ENCODE measurements at regions not wholly inside any gene's neighbourhood (a gene's known extent, or its start where the extent isn't known, plus 50 kb on each side); places are given as distances from the start of the nearest gene placed in this dataset.
"Not testable (repeated sequence)": the region's sequence is repeated elsewhere in the genome, so short reads cannot be mapped to it uniquely, and the experiment has no call there.

GRCh38 chr1:192506741-192507155, 68.8 kb upstream of the RGS1 start:
- Histone ChIP-seq H3K36me3 (no peaks in the 10 kb centered on the region), H3K27me3 (no peaks in the 10 kb centered on the region), H3K4me3 (no peak overlapping the region), H3K27ac (no peak overlapping the region), H3K4me1 (ENCODE audit: low read depth) (no peaks in the 10 kb centered on the region), H3K9me3 (ENCODE audit: low read depth) (no peaks in the 10 kb centered on the region)
- DNase-seq (ENCODE audit: low read depth in 1 of 2, low spot score in 1 of 2): peak; percentile 47 to 65
- TF ChIP-seq CTCF (IDR thresholded peaks at IDR 0.05; ENCODE audit: low read depth, low read length): peak; percentile 54

GRCh38 chr1:192512426-192513162, 63.0 kb upstream of the RGS1 start:
- H3K4me3 ChIP-seq: no peak overlapping the region
- no peak for TF ChIP-seq CTCF (IDR thresholded peaks at IDR 0.05; ENCODE audit: low read depth, low read length)
- no peaks in the 10 kb centered on the region for H3K27me3 ChIP-seq
- H3K36me3 ChIP-seq: no peaks in the 10 kb centered on the region
- no peaks in the 10 kb centered on the region for H3K4me1 ChIP-seq (ENCODE audit: low read depth)
- H3K9me3 ChIP-seq (ENCODE audit: low read depth): no peaks in the 10 kb centered on the region
- H3K27ac ChIP-seq: no peak overlapping the region
- DNase-seq (ENCODE audit: low read depth in 1 of 2, low spot score in 1 of 2): no peak

GRCh38 chr1:192513196-192513595, 62.4 kb upstream of the RGS1 start:
- H3K27me3 ChIP-seq: no peaks in the 10 kb centered on the region
- H3K27ac ChIP-seq: no peak overlapping the region
- no peaks in the 10 kb centered on the region for H3K4me1 ChIP-seq (ENCODE audit: low read depth)
- no peak for TF ChIP-seq CTCF (IDR thresholded peaks at IDR 0.05; ENCODE audit: low read depth, low read length)
- no peaks in the 10 kb centered on the region for H3K9me3 ChIP-seq (ENCODE audit: low read depth)
- H3K36me3 ChIP-seq: no peaks in the 10 kb centered on the region
- H3K4me3 ChIP-seq: no peak overlapping the region
- DNase-seq (ENCODE audit: low read depth in 1 of 2, low spot score in 1 of 2): no peak

GRCh38 chr1:192513697-192514096, 61.9 kb upstream of the RGS1 start:
- Histone ChIP-seq H3K4me1 (ENCODE audit: low read depth) (no peaks in the 10 kb centered on the region), H3K27ac (no peak overlapping the region), H3K27me3 (no peaks in the 10 kb centered on the region), H3K9me3 (ENCODE audit: low read depth) (no peaks in the 10 kb centered on the region), H3K36me3 (no peaks in the 10 kb centered on the region), H3K4me3 (no peak overlapping the region)
- TF ChIP-seq CTCF (IDR thresholded peaks at IDR 0.05; ENCODE audit: low read depth, low read length): no peak
- no peak for DNase-seq (ENCODE audit: low read depth in 1 of 2, low spot score in 1 of 2)

- H3K4me1 ChIP-seq (ENCODE audit: low read depth): no peaks in the 10 kb centered on the region
- DNase-seq (ENCODE audit: low read depth in 1 of 2, low spot score in 1 of 2): no peak
- no peaks in the 10 kb centered on the region for H3K27me3 ChIP-seq
These were observed 58.7 kb upstream of the RGS1 start for GRCh38 chr1:192516776-192517297.

GRCh38 chr1:192517716-192518355, 57.7 kb upstream of the RGS1 start:
- DNase-seq (ENCODE audit: low read depth in 1 of 2, low spot score in 1 of 2); H3K27ac ChIP-seq; H3K4me1 ChIP-seq (ENCODE audit: low read depth); H3K9me3 ChIP-seq (ENCODE audit: low read depth); H3K36me3 ChIP-seq; H3K4me3 ChIP-seq; H3K27me3 ChIP-seq: not testable (repeated sequence)

More at GRCh38 chr1:192516776-192517297, 58.7 kb upstream of the RGS1 start:
- no peaks in the 10 kb centered on the region for H3K9me3 ChIP-seq (ENCODE audit: low read depth)
- TF ChIP-seq CTCF (IDR thresholded peaks at IDR 0.05; ENCODE audit: low read depth, low read length): no peak
- H3K27ac ChIP-seq: no peak overlapping the region
- H3K4me3 ChIP-seq: no peak overlapping the region
- H3K36me3 ChIP-seq: no peaks in the 10 kb centered on the region

Measured in cardiac muscle cell (in vitro differentiated cells and primary cell).